MM.1S (cell line): ENCODE measurements at regions not wholly inside any gene's neighbourhood (a gene's known extent, or its start where the extent isn't known, plus 50 kb on each side); places are given as distances from the start of the nearest gene placed in this dataset.

Experiments
- DNase-seq: peaks from one replicate; pipeline ENCODE4 v3.0.0-alpha.2; 2015
- H2AFZ ChIP-seq: fragments of 300-600 bp; sonication (generic); 2 replicates; pipeline ENCODE4 v1.6.0; 2016; ENCODE audit warnings: antibody characterized with exemption, low read length
- H3F3A ChIP-seq: fragments of 300-600 bp; sonication (generic); 2 replicates; pipeline ENCODE4 v1.6.1; 2016; ENCODE audit warnings: mild to moderate bottlenecking, antibody characterized with exemption, low read length, moderate library complexity, mixed read lengths; ENCODE audit not compliant: insufficient read depth
- H3K27ac ChIP-seq: fragments of 300-600 bp; sonication (generic); 2 replicates; pipeline ENCODE4 v1.5.1; 2016; ENCODE audit warnings: mild to moderate bottlenecking, low read length
- H3K27me3 ChIP-seq: fragments of 300-600 bp; sonication (generic); replicated peaks from 2 replicates; pipeline ENCODE4 v1.6.0; 2016; ENCODE audit warnings: low read length; ENCODE audit not compliant: insufficient read depth
- H3K36me3 ChIP-seq: fragments of 300-600 bp; sonication (generic); replicated peaks from 2 replicates; pipeline ENCODE4 v1.6.1; 2016; ENCODE audit warnings: mild to moderate bottlenecking, low read length, mixed read lengths; ENCODE audit not compliant: insufficient read depth
- H3K4me1 ChIP-seq: fragments of 300-600 bp; sonication (generic); 2 replicates; pipeline ENCODE4 v1.6.1; 2016; ENCODE audit warnings: low read length, mixed read lengths
- H3K4me2 ChIP-seq: fragments of 300-600 bp; sonication (generic); 2 replicates; pipeline ENCODE4 v1.6.0; 2016; ENCODE audit warnings: low read depth, low read length
- H3K4me3 ChIP-seq: fragments of 300-600 bp; sonication (generic); 2 replicates; pipeline ENCODE4 v1.5.1; 2016; ENCODE audit warnings: low read length, mixed read lengths
- H3K79me2 ChIP-seq: fragments of 300-600 bp; sonication (generic); 2 replicates; pipeline ENCODE4 v1.6.1; 2016; ENCODE audit warnings: mixed run types, low read length, mixed read lengths
- H3K9ac ChIP-seq: fragments of 300-600 bp; sonication (generic); 2 replicates; pipeline ENCODE4 v1.6.1; 2016; ENCODE audit warnings: low read length, mixed read lengths
- H3K9me2 ChIP-seq: fragments of 300-600 bp; sonication (generic); replicated peaks from 2 replicates; pipeline ENCODE4 v1.6.1; 2016; ENCODE audit warnings: mild to moderate bottlenecking, low read length, mixed read lengths; ENCODE audit not compliant: insufficient read depth
- H3K9me3 ChIP-seq: fragments of 300-600 bp; sonication (generic); replicated peaks from 2 replicates; pipeline ENCODE4 v1.6.1; 2016; ENCODE audit warnings: mild to moderate bottlenecking, low read length, mixed read lengths; ENCODE audit not compliant: insufficient read depth
- H4K20me1 ChIP-seq: fragments of 300-600 bp; sonication (generic); 2 replicates; pipeline ENCODE4 v1.6.1; 2016; ENCODE audit warnings: mild to moderate bottlenecking, low read length, moderate library complexity, mixed read lengths; ENCODE audit not compliant: insufficient read depth
- EZH2 ChIP-seq: fragments of 300-600 bp; sonication (generic); optimal IDR thresholded peaks from 2 replicates; pipeline ENCODE3; 2017; ENCODE audit warnings: low read depth, mild to moderate bottlenecking, antibody characterized with exemption, low read length, mixed read lengths
- EZH2phosphoT487 ChIP-seq: fragments of 300-600 bp; sonication (generic); IDR thresholded peaks from 2 replicates; pipeline ENCODE4 v1.6.1; 2018; ENCODE audit warnings: antibody characterized with exemption, low read length
- TF ChIP-seq, protein P1 (sequence below): fragments of 300-600 bp; sonication (generic); IDR thresholded peaks from 2 replicates; pipeline ENCODE4 v1.5.1; 2016; ENCODE audit warnings: antibody characterized with exemption, low read length, mixed read lengths

DNA sequence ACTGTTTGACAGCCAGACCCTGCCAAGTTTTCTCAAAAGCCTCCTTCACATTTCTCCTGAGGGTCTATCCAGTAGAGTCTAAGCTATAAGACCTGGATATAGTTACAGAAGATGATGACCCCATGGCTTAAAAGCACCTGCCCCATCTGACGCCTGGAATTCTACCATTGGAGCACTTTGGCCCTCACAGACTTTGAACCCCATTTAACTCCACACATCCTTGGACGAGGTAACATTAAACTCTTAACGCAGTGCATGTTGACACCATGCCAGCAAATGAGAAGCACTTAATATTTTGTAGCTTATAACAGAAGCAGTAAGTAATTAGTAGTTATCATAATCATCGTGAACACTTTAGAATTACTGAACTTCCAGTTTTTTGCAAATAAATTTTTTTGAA, 61.9 kb upstream of the SMNDC1 start:
- H3K79me2 ChIP-seq = no peaks in the 10 kb centered on the region
- no peaks in the 10 kb centered on the region for H3K9me2 ChIP-seq
- H3K27me3 ChIP-seq = no peaks in the 10 kb centered on the region
- TF ChIP-seq EZH2phosphoT487 = no peak
- TF ChIP-seq, protein P1, sequence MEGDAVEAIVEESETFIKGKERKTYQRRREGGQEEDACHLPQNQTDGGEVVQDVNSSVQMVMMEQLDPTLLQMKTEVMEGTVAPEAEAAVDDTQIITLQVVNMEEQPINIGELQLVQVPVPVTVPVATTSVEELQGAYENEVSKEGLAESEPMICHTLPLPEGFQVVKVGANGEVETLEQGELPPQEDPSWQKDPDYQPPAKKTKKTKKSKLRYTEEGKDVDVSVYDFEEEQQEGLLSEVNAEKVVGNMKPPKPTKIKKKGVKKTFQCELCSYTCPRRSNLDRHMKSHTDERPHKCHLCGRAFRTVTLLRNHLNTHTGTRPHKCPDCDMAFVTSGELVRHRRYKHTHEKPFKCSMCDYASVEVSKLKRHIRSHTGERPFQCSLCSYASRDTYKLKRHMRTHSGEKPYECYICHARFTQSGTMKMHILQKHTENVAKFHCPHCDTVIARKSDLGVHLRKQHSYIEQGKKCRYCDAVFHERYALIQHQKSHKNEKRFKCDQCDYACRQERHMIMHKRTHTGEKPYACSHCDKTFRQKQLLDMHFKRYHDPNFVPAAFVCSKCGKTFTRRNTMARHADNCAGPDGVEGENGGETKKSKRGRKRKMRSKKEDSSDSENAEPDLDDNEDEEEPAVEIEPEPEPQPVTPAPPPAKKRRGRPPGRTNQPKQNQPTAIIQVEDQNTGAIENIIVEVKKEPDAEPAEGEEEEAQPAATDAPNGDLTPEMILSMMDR = no peak
- no peaks in the 10 kb centered on the region for H4K20me1 ChIP-seq
- H2AFZ ChIP-seq = no peak overlapping the region
- H3K4me1 ChIP-seq = peaks cover 35% of the 10 kb centered on the region
- H3K27ac ChIP-seq = no peak overlapping the region
- no peaks in the 10 kb centered on the region for H3K36me3 ChIP-seq
- peaks cover 4% of the 10 kb centered on the region; the same call in 1 of the 2 replicates for H3F3A ChIP-seq
- no peak overlapping the region for H3K4me3 ChIP-seq
- H3K9ac ChIP-seq = no peak overlapping the region
- no peaks in the 10 kb centered on the region for H3K9me3 ChIP-seq
- no peak for DNase-seq
- no peak overlapping the region for H3K4me2 ChIP-seq

DNA sequence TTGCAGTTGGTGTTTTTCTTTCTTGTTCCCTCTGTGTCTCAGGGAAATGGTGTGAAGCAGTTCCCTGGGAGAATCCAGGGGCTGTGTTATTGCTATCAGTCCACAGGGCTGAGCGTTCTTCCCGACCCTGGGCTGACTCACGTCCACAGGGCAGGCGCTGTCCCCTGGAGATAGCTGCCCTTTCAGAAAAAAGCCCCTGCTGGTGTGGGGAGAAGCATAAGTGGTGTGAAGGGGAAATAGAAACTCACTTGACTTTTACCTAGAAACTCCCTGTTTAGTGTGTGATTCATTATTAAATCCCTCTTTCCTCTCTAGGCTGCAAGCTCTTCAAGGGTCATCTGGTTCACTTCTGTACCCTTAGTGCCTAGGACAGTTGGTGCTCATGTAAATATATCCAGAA, 63.3 kb upstream of the SMNDC1 start:
- H3K27ac ChIP-seq = no peak overlapping the region; the same call in 1 of the 2 replicates
- H3K9ac ChIP-seq = no peak overlapping the region
- no peaks in the 10 kb centered on the region for H3K27me3 ChIP-seq
- no peak overlapping the region for H2AFZ ChIP-seq
- no peak for DNase-seq
- H4K20me1 ChIP-seq = no peaks in the 10 kb centered on the region
- H3K36me3 ChIP-seq = no peaks in the 10 kb centered on the region
- no peaks in the 10 kb centered on the region for H3K9me3 ChIP-seq
- peaks cover 4% of the 10 kb centered on the region; the same call in 1 of the 2 replicates for H3F3A ChIP-seq
- no peaks in the 10 kb centered on the region for H3K79me2 ChIP-seq
- H3K9me2 ChIP-seq = no peaks in the 10 kb centered on the region
- H3K4me2 ChIP-seq = no peak overlapping the region
- peaks cover 27% of the 10 kb centered on the region for H3K4me1 ChIP-seq
- TF ChIP-seq, protein P1 = no peak
- TF ChIP-seq EZH2phosphoT487 (no peak), EZH2 (no peak)
- H3K4me3 ChIP-seq = no peak overlapping the region

DNA sequence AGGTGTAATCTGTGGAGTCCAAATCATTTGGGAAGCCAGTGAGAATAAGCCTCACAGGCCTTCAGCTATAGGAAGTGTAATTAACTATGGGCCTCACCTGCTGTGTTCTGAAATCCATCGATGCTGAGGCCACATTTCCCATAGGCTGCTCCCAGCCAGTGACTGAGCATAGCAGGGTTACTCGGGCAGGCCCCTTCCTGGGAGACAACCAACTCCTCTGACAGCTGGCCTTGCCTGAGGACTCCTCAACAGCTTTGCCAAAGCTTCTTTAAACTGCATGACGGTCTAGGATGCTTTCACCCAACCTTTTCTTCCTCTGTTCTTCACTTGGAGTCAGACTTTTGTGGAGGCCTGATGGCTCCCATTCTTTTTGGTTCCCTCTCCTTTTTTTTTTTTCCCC, 63.8 kb upstream of the SMNDC1 start:
- Histone ChIP-seq H3K27me3 (no peaks in the 10 kb centered on the region), H3K4me1 (peaks cover 27% of the 10 kb centered on the region), H2AFZ (no peak overlapping the region), H3K4me3 (no peak overlapping the region), H3K27ac (no peak overlapping the region; the same call in 1 of the 2 replicates), H3K9me3 (no peaks in the 10 kb centered on the region), H3F3A (peaks cover 4% of the 10 kb centered on the region; the same call in 1 of the 2 replicates), H3K36me3 (no peaks in the 10 kb centered on the region), H3K9me2 (no peaks in the 10 kb centered on the region), H3K79me2 (no peaks in the 10 kb centered on the region), H4K20me1 (no peaks in the 10 kb centered on the region), H3K9ac (no peak overlapping the region), H3K4me2 (no peak overlapping the region)
- TF ChIP-seq, protein P1 = no peak
- TF ChIP-seq EZH2phosphoT487 (no peak), EZH2 (no peak)
- no peak for DNase-seq
